ENCODE measurements at regions not wholly inside any gene's neighbourhood (a gene's known extent, or its start where the extent isn't known, plus 50 kb on each side); places are given as distances from the start of the nearest gene placed in this dataset.
"Not testable (repeated sequence)": the region's sequence is repeated elsewhere in the genome, so short reads cannot be mapped to it uniquely, and the experiment has no call there.

DNA sequence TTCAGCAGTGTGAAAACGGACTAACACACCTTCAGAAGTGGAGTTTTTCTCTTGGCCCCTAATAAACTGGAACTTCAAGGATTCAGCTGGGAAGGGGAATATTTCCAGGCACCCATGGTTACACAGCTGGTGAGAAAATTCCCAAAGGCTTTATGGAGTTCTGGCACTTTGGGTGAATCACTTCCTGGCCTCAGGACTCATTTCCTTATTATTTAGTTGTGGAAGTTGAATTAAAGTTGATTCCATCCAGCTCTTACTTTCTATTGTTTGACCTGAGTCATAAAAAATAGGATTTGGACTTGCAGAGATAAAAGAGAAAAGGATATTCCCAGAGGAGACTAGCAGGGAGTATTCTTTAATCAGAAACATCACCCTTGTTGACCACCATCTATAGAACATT lies 882.1 kb downstream of the UQCRFS1 start:
- Mint-ChIP-seq H3K9me3 (ENCODE audit: low read depth) (no peaks in the 10 kb centered on the region), H3K4me1 (ENCODE audit: low read depth) (peaks cover under 1% of the 10 kb centered on the region), H3K36me3 (peaks cover 2% of the 10 kb centered on the region), H3K27me3 (no peaks in the 10 kb centered on the region), H3K27ac (no peak overlapping the region), H3K4me3 (no peak overlapping the region)

DNA sequence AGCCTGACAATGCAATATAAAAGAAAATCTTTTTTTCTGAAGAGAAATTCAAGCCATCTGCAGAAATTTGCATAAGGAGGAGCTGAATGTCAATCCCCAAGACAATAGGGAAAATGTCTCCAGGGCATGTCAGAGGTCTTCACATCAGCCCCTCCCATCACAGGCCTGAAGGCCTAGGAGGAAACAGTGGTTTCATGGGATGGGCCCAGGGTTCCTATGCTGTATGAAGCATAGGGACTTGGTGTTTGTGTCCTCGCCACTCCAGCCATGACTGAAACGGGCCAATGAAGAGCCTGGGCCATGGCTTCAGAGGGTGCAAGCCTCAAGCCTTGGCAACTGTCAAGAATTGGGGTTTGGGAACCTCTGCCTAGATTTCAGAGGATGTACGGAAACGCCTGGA lies 883.5 kb downstream of the UQCRFS1 start:
- Mint-ChIP-seq H3K4me3 (no peak overlapping the region), H3K27ac (no peak overlapping the region), H3K36me3 (peaks cover 2% of the 10 kb centered on the region), H3K9me3 (ENCODE audit: low read depth) (no peaks in the 10 kb centered on the region), H3K27me3 (no peaks in the 10 kb centered on the region), H3K4me1 (ENCODE audit: low read depth) (peaks cover 8% of the 10 kb centered on the region)

- H3K27ac Mint-ChIP-seq: no peak overlapping the region
Measured at GRCh38 chr19:28327905-28328304, 885.0 kb downstream of the UQCRFS1 start.

GRCh38 chr19:28326746-28327145 lies 886.2 kb downstream of the UQCRFS1 start:
- Mint-ChIP-seq H3K4me3 (no peak overlapping the region), H3K27me3 (no peaks in the 10 kb centered on the region), H3K4me1 (ENCODE audit: low read depth) (peaks cover 8% of the 10 kb centered on the region), H3K9me3 (ENCODE audit: low read depth) (no peaks in the 10 kb centered on the region), H3K36me3 (no peaks in the 10 kb centered on the region), H3K27ac (no peak overlapping the region)

More at GRCh38 chr19:28327905-28328304, 885.0 kb downstream of the UQCRFS1 start:
- Mint-ChIP-seq H3K4me1 (ENCODE audit: low read depth) (peaks cover 8% of the 10 kb centered on the region), H3K27me3 (no peaks in the 10 kb centered on the region), H3K9me3 (ENCODE audit: low read depth) (no peaks in the 10 kb centered on the region), H3K4me3 (no peak overlapping the region), H3K36me3 (no peaks in the 10 kb centered on the region)

DNA sequence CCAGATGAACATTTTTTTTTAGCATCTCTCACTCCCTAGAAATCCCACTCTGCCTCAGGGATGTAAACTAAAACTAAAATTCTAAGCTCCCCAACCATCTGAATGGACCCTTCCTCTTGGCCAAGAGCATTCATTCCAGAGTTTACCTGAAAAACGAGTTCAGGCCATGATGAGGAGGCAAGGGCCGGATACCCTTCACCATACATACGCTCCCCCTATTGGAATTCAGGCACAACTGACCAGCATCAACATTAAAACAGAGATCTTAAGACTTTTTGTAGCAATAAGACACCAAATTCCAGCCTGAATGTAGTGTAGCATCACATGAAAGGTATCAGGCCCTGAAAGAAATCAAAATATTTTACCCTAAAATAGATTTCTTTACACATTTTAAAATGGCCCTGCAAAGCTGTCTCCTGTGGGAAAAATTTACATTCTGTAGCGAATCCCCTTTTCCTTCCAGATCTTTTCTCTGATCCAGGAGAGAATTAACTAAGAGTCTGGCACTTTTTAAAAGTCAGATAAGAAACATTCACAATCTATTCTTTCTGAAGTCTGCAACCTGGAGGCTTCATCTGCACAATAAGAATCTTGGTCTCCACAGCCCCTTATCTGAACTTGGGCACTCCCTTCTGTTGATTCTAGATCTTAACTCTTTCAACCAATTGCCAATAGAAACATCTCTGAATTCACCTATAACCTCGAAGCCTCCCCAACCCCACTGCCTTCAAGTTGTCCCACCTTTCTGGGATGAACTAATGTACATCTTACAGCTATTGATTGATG lies 888.5 kb downstream of the UQCRFS1 start:
- Mint-ChIP-seq H3K27ac (no peak overlapping the region), H3K9me3 (ENCODE audit: low read depth) (no peaks in the 10 kb centered on the region), H3K4me3 (no peak overlapping the region), H3K4me1 (ENCODE audit: low read depth) (peaks cover 8% of the 10 kb centered on the region), H3K27me3 (no peaks in the 10 kb centered on the region), H3K36me3 (no peaks in the 10 kb centered on the region)

DNA sequence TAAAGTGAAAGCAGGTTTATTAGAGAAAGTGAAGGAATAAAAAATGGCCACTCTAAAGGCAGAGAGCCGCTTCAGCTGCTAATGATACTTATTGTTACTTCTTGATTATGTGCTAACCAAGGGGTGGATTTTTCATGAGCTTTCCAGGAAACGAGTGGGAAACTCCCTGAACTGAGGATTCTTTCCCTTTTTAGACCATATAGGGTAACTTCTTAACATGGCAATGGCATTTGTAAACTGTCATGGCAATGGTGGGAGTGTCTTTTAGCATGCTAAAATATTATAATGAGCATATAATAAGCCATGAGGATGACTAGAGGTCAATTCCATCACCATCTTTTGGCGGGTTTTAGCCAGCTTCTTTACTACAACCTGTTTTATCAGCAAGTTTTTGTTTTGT lies 890.0 kb downstream of the UQCRFS1 start:
- no peaks in the 10 kb centered on the region for H3K36me3 Mint-ChIP-seq

DNA sequence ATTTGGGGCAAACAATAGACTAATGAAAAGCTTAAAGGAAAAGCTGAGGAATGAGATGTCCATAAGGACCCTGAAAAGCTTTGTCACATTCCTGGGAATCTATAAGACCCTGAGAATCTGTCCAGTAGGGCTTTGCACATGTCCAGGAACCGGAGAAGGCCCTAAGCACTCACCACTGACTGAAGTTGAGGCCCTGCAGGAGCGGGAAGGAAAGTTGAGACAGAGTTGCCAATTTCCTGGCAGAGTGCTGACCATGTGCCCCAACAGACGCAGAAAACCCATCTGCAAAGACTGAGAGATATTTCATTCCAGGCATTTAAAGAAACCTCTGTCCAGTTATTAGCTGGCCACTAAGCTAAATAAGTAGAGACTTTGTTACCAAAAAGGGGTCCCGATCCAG lies 890.5 kb downstream of the UQCRFS1 start:
- no peak overlapping the region for H3K27ac Mint-ChIP-seq
- no peaks in the 10 kb centered on the region for H3K27me3 Mint-ChIP-seq
- H3K9me3 Mint-ChIP-seq (ENCODE audit: low read depth): no peaks in the 10 kb centered on the region
- H3K4me3 Mint-ChIP-seq: no peak overlapping the region
- peaks cover 8% of the 10 kb centered on the region for H3K4me1 Mint-ChIP-seq (ENCODE audit: low read depth)
- no peaks in the 10 kb centered on the region for H3K36me3 Mint-ChIP-seq

More for the DNA sequence above, 890.0 kb downstream of the UQCRFS1 start:
- Mint-ChIP-seq H3K4me1 (ENCODE audit: low read depth) (peaks cover 8% of the 10 kb centered on the region), H3K4me3 (no peak overlapping the region), H3K9me3 (ENCODE audit: low read depth) (no peaks in the 10 kb centered on the region), H3K27ac (no peak overlapping the region), H3K27me3 (no peaks in the 10 kb centered on the region)

GRCh38 chr19:28319918-28320317 lies 893.0 kb downstream of the UQCRFS1 start:
- H3K27ac Mint-ChIP-seq: no peak overlapping the region
- no peaks in the 10 kb centered on the region for H3K4me1 Mint-ChIP-seq (ENCODE audit: low read depth)
- no peak overlapping the region for H3K4me3 Mint-ChIP-seq
- H3K36me3 Mint-ChIP-seq: no peaks in the 10 kb centered on the region
- H3K27me3 Mint-ChIP-seq: no peaks in the 10 kb centered on the region
- no peaks in the 10 kb centered on the region for H3K9me3 Mint-ChIP-seq (ENCODE audit: low read depth)

DNA sequence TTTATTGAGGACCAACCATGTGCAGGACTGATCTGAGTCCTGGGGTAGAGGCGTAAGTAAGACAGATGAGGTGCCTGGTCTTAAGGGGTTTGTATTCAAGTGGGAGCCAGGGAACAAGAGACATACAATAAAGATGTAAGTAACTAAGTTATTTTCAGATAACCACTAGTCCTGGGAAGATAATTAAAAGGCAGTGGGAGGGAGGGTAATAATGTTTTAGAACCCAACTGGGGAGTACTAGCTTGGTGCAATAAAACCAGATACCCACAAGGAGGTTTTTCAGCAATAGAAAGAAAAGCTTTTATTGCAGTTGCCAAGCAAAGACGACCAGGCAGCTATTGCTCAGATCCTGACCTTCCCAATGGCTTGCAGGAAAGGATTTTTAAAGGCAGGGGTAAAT lies 893.7 kb downstream of the UQCRFS1 start:
- Mint-ChIP-seq H3K27ac (no peak overlapping the region), H3K27me3 (no peaks in the 10 kb centered on the region), H3K9me3 (ENCODE audit: low read depth) (no peaks in the 10 kb centered on the region), H3K4me3 (no peak overlapping the region), H3K36me3 (no peaks in the 10 kb centered on the region), H3K4me1 (ENCODE audit: low read depth) (no peaks in the 10 kb centered on the region)

GRCh38 chr19:28318469-28319179 lies 894.3 kb downstream of the UQCRFS1 start:
- H3K27me3 Mint-ChIP-seq: no peaks in the 10 kb centered on the region
- no peak overlapping the region for H3K27ac Mint-ChIP-seq
- no peaks in the 10 kb centered on the region for H3K36me3 Mint-ChIP-seq
- no peaks in the 10 kb centered on the region for H3K9me3 Mint-ChIP-seq (ENCODE audit: low read depth)
- no peaks in the 10 kb centered on the region for H3K4me1 Mint-ChIP-seq (ENCODE audit: low read depth)
- no peak overlapping the region for H3K4me3 Mint-ChIP-seq

GRCh38 chr19:28316464-28316863 lies 896.5 kb downstream of the UQCRFS1 start:
- Mint-ChIP-seq H3K27me3 (no peaks in the 10 kb centered on the region), H3K36me3 (no peaks in the 10 kb centered on the region), H3K27ac (no peak overlapping the region), H3K4me3 (no peak overlapping the region), H3K9me3 (ENCODE audit: low read depth) (no peaks in the 10 kb centered on the region), H3K4me1 (ENCODE audit: low read depth) (no peaks in the 10 kb centered on the region)

- no peaks in the 10 kb centered on the region for H3K36me3 Mint-ChIP-seq
- no peaks in the 10 kb centered on the region for H3K27me3 Mint-ChIP-seq
- no peak overlapping the region for H3K4me3 Mint-ChIP-seq
- H3K27ac Mint-ChIP-seq: no peak overlapping the region
- no peaks in the 10 kb centered on the region for H3K4me1 Mint-ChIP-seq (ENCODE audit: low read depth)
- no peaks in the 10 kb centered on the region for H3K9me3 Mint-ChIP-seq (ENCODE audit: low read depth)
Measured at GRCh38 chr19:28314756-28315155, 898.2 kb downstream of the UQCRFS1 start.

DNA sequence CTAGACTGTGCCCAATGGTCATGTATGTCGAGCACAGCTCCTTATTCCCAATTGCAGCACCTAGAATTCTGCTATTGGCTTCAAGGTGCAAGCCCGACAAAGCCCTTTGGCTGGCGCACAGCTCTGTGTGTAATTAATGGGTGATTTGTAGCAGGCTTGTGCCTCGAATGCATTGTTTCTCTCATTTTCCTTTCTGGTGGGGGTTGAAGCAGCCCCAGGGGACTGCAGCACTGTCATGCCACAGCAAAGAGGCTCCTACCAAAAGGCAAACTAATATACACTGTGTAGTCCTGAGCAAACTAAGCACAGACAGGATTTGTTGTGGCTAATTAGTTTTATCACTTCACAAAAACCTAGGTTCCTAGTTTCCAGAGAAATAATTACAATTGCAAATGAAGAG lies 898.7 kb downstream of the UQCRFS1 start:
- H3K27ac Mint-ChIP-seq: no peak overlapping the region
- H3K36me3 Mint-ChIP-seq: no peaks in the 10 kb centered on the region
- H3K4me3 Mint-ChIP-seq: no peak overlapping the region
- H3K4me1 Mint-ChIP-seq (ENCODE audit: low read depth): no peaks in the 10 kb centered on the region
- no peaks in the 10 kb centered on the region for H3K27me3 Mint-ChIP-seq
- no peaks in the 10 kb centered on the region for H3K9me3 Mint-ChIP-seq (ENCODE audit: low read depth)

GRCh38 chr19:28313633-28314032 lies 899.3 kb downstream of the UQCRFS1 start:
- Mint-ChIP-seq H3K27ac (no peak overlapping the region), H3K4me3 (no peak overlapping the region), H3K27me3 (no peaks in the 10 kb centered on the region), H3K36me3 (no peaks in the 10 kb centered on the region), H3K9me3 (ENCODE audit: low read depth) (no peaks in the 10 kb centered on the region), H3K4me1 (ENCODE audit: low read depth) (no peaks in the 10 kb centered on the region)

- Mint-ChIP-seq H3K4me1 (ENCODE audit: low read depth) (no peaks in the 10 kb centered on the region), H3K36me3 (no peaks in the 10 kb centered on the region), H3K4me3 (no peak overlapping the region), H3K27me3 (no peaks in the 10 kb centered on the region), H3K9me3 (ENCODE audit: low read depth) (no peaks in the 10 kb centered on the region), H3K27ac (no peak overlapping the region)
Measured at GRCh38 chr19:28312269-28312668, 900.7 kb downstream of the UQCRFS1 start.

DNA sequence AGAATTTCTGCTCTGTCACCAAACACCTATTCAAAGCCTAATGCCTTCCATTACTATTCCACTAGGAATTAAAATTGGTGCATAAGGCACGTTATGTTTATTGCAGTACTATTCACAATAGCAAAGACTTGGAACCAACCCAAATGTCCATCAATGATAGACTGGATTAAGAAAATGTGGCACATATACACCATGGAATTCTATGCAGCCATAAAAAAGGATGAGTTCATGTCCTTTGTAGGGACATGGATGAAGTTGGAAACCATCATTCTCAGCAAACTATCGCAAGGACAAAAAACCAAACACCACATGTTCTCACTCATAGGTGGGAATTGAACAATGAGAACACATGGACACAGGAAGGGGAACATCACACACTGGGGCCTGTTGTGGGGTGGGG lies 902.1 kb downstream of the UQCRFS1 start:
- H3K4me1 Mint-ChIP-seq (ENCODE audit: low read depth); H3K27me3 Mint-ChIP-seq; H3K9me3 Mint-ChIP-seq (ENCODE audit: low read depth); H3K36me3 Mint-ChIP-seq; H3K27ac Mint-ChIP-seq; H3K4me3 Mint-ChIP-seq: not testable (repeated sequence)

Measured in activated naive CD8-positive, alpha-beta T cell (primary cell).